PC-9 (cell line): ENCODE measurements at regions not wholly inside any gene's neighbourhood (a gene's known extent, or its start where the extent isn't known, plus 50 kb on each side); places are given as distances from the start of the nearest gene placed in this dataset.

Experiments used
- BruUV-seq: library from RNA; stranded (reverse); fragments of 400-500 nt; replicated peaks from 2 replicates; lab custom pipeline; 2021; lab: Mats Ljungman, UMichigan
- CTCF ChIA-PET: fragments of 300-600 bp; sonication (Branson Sonifier 250); formaldehyde crosslinking; loops from one replicate; lab custom pipeline; 2022; ENCODE audit warnings: antibody characterized with exemption; lab: Charles Lee
- POLR2A ChIA-PET: fragments of 300-600 bp; sonication (Branson Sonifier 250); formaldehyde crosslinking; loops from one replicate; lab custom pipeline; 2022; ENCODE audit warnings: antibody characterized with exemption; ENCODE audit not compliant: unreplicated experiment; lab: Charles Lee
- DNase-seq, 2 experiments: peaks; one replicate each; pipeline versions ENCODE4 v3.0.0 to v3.0.0-alpha.2; 2015 to 2022; ENCODE audit warnings: mixed read lengths in 1 of 2
- H2AFZ ChIP-seq: fragments of 200-600 bp; sonication (generic); 2 replicates; pipeline ENCODE4 v1.8.1; 2017; ENCODE audit warnings: antibody characterized with exemption
- H3F3A ChIP-seq: fragments of 200-600 bp; sonication (generic); 2 replicates; pipeline ENCODE4 v1.8.1; 2017; ENCODE audit warnings: antibody characterized with exemption, mild to moderate bottlenecking, low read depth; ENCODE audit not compliant: insufficient read depth
- H3K27ac ChIP-seq: fragments of 200-600 bp; sonication (generic); 2 replicates; pipeline ENCODE4 v1.6.1; 2016; ENCODE audit warnings: mixed run types
- H3K27me3 ChIP-seq: fragments of 200-600 bp; sonication (generic); 2 replicates; pipeline ENCODE4 v1.6.1; 2016; ENCODE audit warnings: low read depth, mixed run types; ENCODE audit not compliant: insufficient read depth
- H3K36me3 ChIP-seq: fragments of 200-600 bp; sonication (generic); 2 replicates; pipeline ENCODE4 v1.6.1; 2016; ENCODE audit warnings: low read depth, mixed run types
- H3K4me1 ChIP-seq: fragments of 200-600 bp; sonication (generic); replicated peaks from 2 replicates; pipeline ENCODE4 v1.6.1; 2016; ENCODE audit warnings: mixed run types; ENCODE audit not compliant: insufficient read depth
- H3K4me2 ChIP-seq: fragments of 200-600 bp; sonication (generic); 2 replicates; pipeline ENCODE4 v1.6.1; 2017; ENCODE audit warnings: mixed run types
- H3K4me3 ChIP-seq: fragments of 200-600 bp; sonication (generic); 2 replicates; pipeline ENCODE4 v1.6.1; 2016; ENCODE audit warnings: mixed run types
- H3K79me2 ChIP-seq: fragments of 200-600 bp; sonication (generic); 2 replicates; pipeline ENCODE4 v1.6.1; 2017; ENCODE audit warnings: low read depth, mixed run types
- H3K9me2 ChIP-seq: fragments of 200-600 bp; sonication (generic); 2 replicates; pipeline ENCODE4 v1.8.1; 2017; ENCODE audit warnings: mild to moderate bottlenecking; ENCODE audit not compliant: insufficient read depth
- H3K9me3 ChIP-seq: fragments of 200-600 bp; sonication (generic); 2 replicates; pipeline ENCODE4 v1.8.1; 2016; ENCODE audit warnings: low read depth; ENCODE audit not compliant: insufficient read depth
- H4K20me1 ChIP-seq: fragments of 200-600 bp; sonication (generic); 2 replicates; pipeline ENCODE4 v1.8.1; 2017; ENCODE audit not compliant: insufficient read depth
- CTCF ChIP-seq: fragments of 200-600 bp; sonication (generic); conservative IDR thresholded peaks from 2 replicates; pipeline ENCODE4 v1.6.1; 2017; ENCODE audit warnings: mixed run types, antibody characterized with exemption, mild to moderate bottlenecking, moderate library complexity
- EZH2 ChIP-seq: fragments of 200-600 bp; sonication (generic); IDR thresholded peaks from 2 replicates; pipeline ENCODE4 v1.8.0; 2017; ENCODE audit warnings: antibody characterized with exemption, low read depth
- intact Hi-C: fragments of 100-400 bp; cut with micrococcal nuclease; formaldehyde crosslinking; loops from one replicate; pipeline ENCODE4 v1.10.0; 2022; ENCODE audit not compliant: unreplicated experiment

GRCh38 chr11:128304116-128304515, 283.2 kb downstream of the ETS1 start:
- DNase-seq = no peak
- Histone ChIP-seq H3K27me3 (no peaks in the 10 kb centered on the region), H3K27ac (no peak overlapping the region), H2AFZ (no peak overlapping the region), H3K36me3 (no peaks in the 10 kb centered on the region), H3K4me1 (no peaks in the 10 kb centered on the region), H3K4me2 (no peak overlapping the region), H3K4me3 (no peak overlapping the region), H3K9me2 (no peaks in the 10 kb centered on the region), H4K20me1 (no peaks in the 10 kb centered on the region), H3K9me3 (no peaks in the 10 kb centered on the region), H3F3A (no peaks in the 10 kb centered on the region), H3K79me2 (no peaks in the 10 kb centered on the region)
- ChIA-PET POLR2A (no interaction called here), CTCF (no interaction called here)
- intact Hi-C loops = no loop called here
- TF ChIP-seq EZH2 (no peak), CTCF (no peak)
- no TSS peak for BruUV-seq

- no peaks in the 10 kb centered on the region for H3K9me3 ChIP-seq
- H3K9me2 ChIP-seq = no peaks in the 10 kb centered on the region
- no peaks in the 10 kb centered on the region for H3K79me2 ChIP-seq
- H3K4me1 ChIP-seq = no peaks in the 10 kb centered on the region
- DNase-seq = no peak
- H3K27ac ChIP-seq = no peak overlapping the region
- intact Hi-C loops = no loop called here
- no peak overlapping the region for H2AFZ ChIP-seq
- H3K4me3 ChIP-seq = no peak overlapping the region
- no TSS peak for BruUV-seq
- H3K4me2 ChIP-seq = no peak overlapping the region
- ChIA-PET POLR2A (no interaction called here), CTCF (no interaction called here)
- H3F3A ChIP-seq = no peaks in the 10 kb centered on the region
- no peaks in the 10 kb centered on the region for H3K27me3 ChIP-seq
- no peaks in the 10 kb centered on the region for H4K20me1 ChIP-seq
- H3K36me3 ChIP-seq = no peaks in the 10 kb centered on the region
- TF ChIP-seq EZH2 = no peak
- TF ChIP-seq CTCF = no peak
These were observed 284.0 kb downstream of the ETS1 start for GRCh38 chr11:128303383-128303782.

GRCh38 chr11:128302425-128303186, 284.8 kb downstream of the ETS1 start:
- intact Hi-C loops = no loop called here
- Histone ChIP-seq H3K27ac (no peak overlapping the region), H3K4me2 (no peak overlapping the region), H3K27me3 (no peaks in the 10 kb centered on the region), H3K9me3 (no peaks in the 10 kb centered on the region), H3F3A (no peaks in the 10 kb centered on the region), H3K9me2 (no peaks in the 10 kb centered on the region), H2AFZ (no peak overlapping the region), H3K36me3 (no peaks in the 10 kb centered on the region), H3K4me3 (no peak overlapping the region), H4K20me1 (no peaks in the 10 kb centered on the region), H3K4me1 (no peaks in the 10 kb centered on the region), H3K79me2 (no peaks in the 10 kb centered on the region)
- BruUV-seq = no TSS peak
- ChIA-PET POLR2A (interaction anchor here (0.7 kb wide), 1 partner anchor 12 kb away, joined by 6 read pairs; no protein-coding TSS in a partner anchor), CTCF (no interaction called here)
- no peak for DNase-seq
- TF ChIP-seq CTCF (no peak), EZH2 (no peak)
